ENCODE measurements at regions not wholly inside any gene's neighbourhood (a gene's known extent, or its start where the extent isn't known, plus 50 kb on each side); places are given as distances from the start of the nearest gene placed in this dataset.
"Not testable (repeated sequence)": the region's sequence is repeated elsewhere in the genome, so short reads cannot be mapped to it uniquely, and the experiment has no call there.

GRCh38 chr22:41038732-41039131 lies 53.7 kb upstream of the EP300 start:
- no peaks in the 10 kb centered on the region for H3K9me3 Mint-ChIP-seq (ENCODE audit: low read depth)
- no peak for TF ChIP-seq CTCF (IDR thresholded peaks at IDR 0.05; ENCODE audit: unreplicated experiment)
- peak overlapping the region; percentile 33 for H3K27ac Mint-ChIP-seq
- H3K27me3 Mint-ChIP-seq, result peaks cover 6% of the 10 kb centered on the region
- H3K4me3 Mint-ChIP-seq (ENCODE audit: low read depth), result no peak overlapping the region
- no peak for DNase-seq (ENCODE audit: low spot score, unreplicated experiment)
- H3K4me1 Mint-ChIP-seq (ENCODE audit: low read depth), result no peaks in the 10 kb centered on the region
- no peaks in the 10 kb centered on the region for H3K36me3 Mint-ChIP-seq (ENCODE audit: insufficient read depth)

GRCh38 chr22:41039641-41040040 lies 52.8 kb upstream of the EP300 start:
- not testable (repeated sequence) for H3K27me3 Mint-ChIP-seq; DNase-seq (ENCODE audit: low spot score, unreplicated experiment); H3K4me1 Mint-ChIP-seq (ENCODE audit: low read depth); H3K4me3 Mint-ChIP-seq (ENCODE audit: low read depth); H3K9me3 Mint-ChIP-seq (ENCODE audit: low read depth); H3K27ac Mint-ChIP-seq; H3K36me3 Mint-ChIP-seq (ENCODE audit: insufficient read depth)

- no peak for TF ChIP-seq CTCF (IDR thresholded peaks at IDR 0.05; ENCODE audit: unreplicated experiment)
- peaks cover 2% of the 10 kb centered on the region for H3K27me3 Mint-ChIP-seq
- H3K4me1 Mint-ChIP-seq (ENCODE audit: low read depth), result no peaks in the 10 kb centered on the region
These were observed 51.9 kb upstream of the EP300 start for GRCh38 chr22:41040483-41040882.

GRCh38 chr22:41041532-41041931 lies 50.9 kb upstream of the EP300 start:
- no peak for DNase-seq (ENCODE audit: low spot score, unreplicated experiment)
- peaks cover 2% of the 10 kb centered on the region for H3K27me3 Mint-ChIP-seq
- no peak overlapping the region for H3K27ac Mint-ChIP-seq
- no peaks in the 10 kb centered on the region for H3K4me1 Mint-ChIP-seq (ENCODE audit: low read depth)
- H3K4me3 Mint-ChIP-seq (ENCODE audit: low read depth), result no peak overlapping the region
- no peak for TF ChIP-seq CTCF (IDR thresholded peaks at IDR 0.05; ENCODE audit: unreplicated experiment)
- no peaks in the 10 kb centered on the region for H3K36me3 Mint-ChIP-seq (ENCODE audit: insufficient read depth)
- no peaks in the 10 kb centered on the region for H3K9me3 Mint-ChIP-seq (ENCODE audit: low read depth)

More at GRCh38 chr22:41040483-41040882, 51.9 kb upstream of the EP300 start:
- H3K27ac Mint-ChIP-seq, result no peak overlapping the region
- H3K9me3 Mint-ChIP-seq (ENCODE audit: low read depth), result no peaks in the 10 kb centered on the region
- no peaks in the 10 kb centered on the region for H3K36me3 Mint-ChIP-seq (ENCODE audit: insufficient read depth)
- no peak overlapping the region for H3K4me3 Mint-ChIP-seq (ENCODE audit: low read depth)
- DNase-seq (ENCODE audit: low spot score, unreplicated experiment), result no peak

All from progenitor cell of endocrine pancreas (in vitro differentiated cells).